ENCODE measurements at regions not wholly inside any gene's neighbourhood (a gene's known extent, or its start where the extent isn't known, plus 50 kb on each side); places are given as distances from the start of the nearest gene placed in this dataset.

DNA sequence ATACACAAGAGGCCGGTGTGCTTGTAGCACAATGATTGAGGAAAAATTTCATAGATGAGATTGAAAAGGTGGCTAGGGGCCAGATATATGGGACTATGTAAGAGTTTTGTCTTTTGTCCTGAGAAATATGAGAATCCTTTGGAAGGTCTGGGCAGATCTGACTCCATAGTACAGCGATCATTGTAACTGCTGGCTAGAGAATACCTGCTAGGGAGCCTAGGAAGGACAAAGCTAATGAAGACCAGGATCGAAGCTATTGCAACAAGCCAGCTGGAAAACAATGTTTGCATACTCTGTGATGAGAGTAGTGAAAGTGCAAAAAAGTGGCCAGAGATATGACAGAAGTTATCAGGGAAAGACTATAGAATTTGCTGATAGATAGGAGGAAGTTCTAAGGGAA is 537.6 kb downstream of the C12orf50 start:
- no peak overlapping the region for H3K4me3 Mint-ChIP-seq (ENCODE audit: unreplicated experiment)
- no peaks in the 10 kb centered on the region for H3K27me3 ChIP-seq (ENCODE audit: insufficient read depth, low read length)

DNA sequence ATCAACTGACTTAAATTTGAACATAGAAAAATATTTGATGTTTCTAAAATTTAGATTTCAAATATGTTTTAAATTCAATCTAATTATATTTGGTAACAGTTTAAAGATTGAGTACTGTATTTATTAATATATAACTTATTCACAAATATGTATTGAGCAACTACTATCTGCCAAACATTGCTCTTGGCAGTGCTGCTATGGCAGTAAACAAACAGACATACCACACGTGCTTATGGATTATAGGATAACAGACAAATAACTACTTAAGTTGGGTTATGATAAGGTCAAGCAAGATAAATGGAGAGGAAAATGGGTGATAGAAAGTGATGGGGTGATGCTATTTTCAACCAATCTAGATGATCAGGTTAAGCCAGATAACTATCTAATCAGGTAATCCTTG is 538.1 kb downstream of the C12orf50 start:
- TF ChIP-seq EZH2 (IDR thresholded peaks at IDR 0.05; ENCODE audit: insufficient read depth, low read length): no peak
- TF ChIP-seq, protein P1, sequence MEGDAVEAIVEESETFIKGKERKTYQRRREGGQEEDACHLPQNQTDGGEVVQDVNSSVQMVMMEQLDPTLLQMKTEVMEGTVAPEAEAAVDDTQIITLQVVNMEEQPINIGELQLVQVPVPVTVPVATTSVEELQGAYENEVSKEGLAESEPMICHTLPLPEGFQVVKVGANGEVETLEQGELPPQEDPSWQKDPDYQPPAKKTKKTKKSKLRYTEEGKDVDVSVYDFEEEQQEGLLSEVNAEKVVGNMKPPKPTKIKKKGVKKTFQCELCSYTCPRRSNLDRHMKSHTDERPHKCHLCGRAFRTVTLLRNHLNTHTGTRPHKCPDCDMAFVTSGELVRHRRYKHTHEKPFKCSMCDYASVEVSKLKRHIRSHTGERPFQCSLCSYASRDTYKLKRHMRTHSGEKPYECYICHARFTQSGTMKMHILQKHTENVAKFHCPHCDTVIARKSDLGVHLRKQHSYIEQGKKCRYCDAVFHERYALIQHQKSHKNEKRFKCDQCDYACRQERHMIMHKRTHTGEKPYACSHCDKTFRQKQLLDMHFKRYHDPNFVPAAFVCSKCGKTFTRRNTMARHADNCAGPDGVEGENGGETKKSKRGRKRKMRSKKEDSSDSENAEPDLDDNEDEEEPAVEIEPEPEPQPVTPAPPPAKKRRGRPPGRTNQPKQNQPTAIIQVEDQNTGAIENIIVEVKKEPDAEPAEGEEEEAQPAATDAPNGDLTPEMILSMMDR (IDR thresholded peaks at IDR 0.05; ENCODE audit: insufficient read depth, low read depth, low read length): no peak
- no peaks in the 10 kb centered on the region for H3K79me2 ChIP-seq (ENCODE audit: insufficient read depth, low read length)
- no peak overlapping the region for H3K27ac Mint-ChIP-seq (ENCODE audit: unreplicated experiment)
- no peak overlapping the region for H3K4me3 ChIP-seq (ENCODE audit: insufficient read depth, low read depth, low read length)
- H3K9me3 Mint-ChIP-seq (ENCODE audit: unreplicated experiment): no peaks in the 10 kb centered on the region
- no peaks in the 10 kb centered on the region for H3K4me1 Mint-ChIP-seq (ENCODE audit: low read depth, unreplicated experiment)
- H3K27me3 ChIP-seq (ENCODE audit: insufficient read depth, low read length): no peaks in the 10 kb centered on the region
- H3K4me1 ChIP-seq (ENCODE audit: insufficient read depth, low read length): no peaks in the 10 kb centered on the region
- no peak overlapping the region for H3K4me2 ChIP-seq (ENCODE audit: low read length)
- H3K27me3 Mint-ChIP-seq (ENCODE audit: low read depth, unreplicated experiment): no peaks in the 10 kb centered on the region
- H4K20me1 ChIP-seq (ENCODE audit: insufficient read depth, low read length): no peaks in the 10 kb centered on the region
- no peak overlapping the region for H3K27ac ChIP-seq (ENCODE audit: low read depth, low read length)
- no peaks in the 10 kb centered on the region for H3K9me3 ChIP-seq (ENCODE audit: insufficient read depth, low read depth, low read length)
- H3K4me3 Mint-ChIP-seq (ENCODE audit: unreplicated experiment): no peak overlapping the region
- no peak overlapping the region for H3K9ac ChIP-seq (ENCODE audit: low read length)
- H2AFZ ChIP-seq (ENCODE audit: low read depth, low read length): no peak overlapping the region
- H3K36me3 Mint-ChIP-seq (ENCODE audit: low read depth, unreplicated experiment): no peaks in the 10 kb centered on the region
- DNase-seq (ENCODE audit: low read depth): no peak
- no peaks in the 10 kb centered on the region for H3K36me3 ChIP-seq (ENCODE audit: insufficient read depth, low read length)
- FAIRE-seq: no peak

More for the DNA sequence above, 537.6 kb downstream of the C12orf50 start:
- no peak overlapping the region for H3K4me2 ChIP-seq (ENCODE audit: low read length)
- H3K9ac ChIP-seq (ENCODE audit: low read length): no peak overlapping the region
- Mint-ChIP-seq H3K36me3 (ENCODE audit: low read depth, unreplicated experiment) (no peaks in the 10 kb centered on the region), H3K9me3 (ENCODE audit: unreplicated experiment) (no peaks in the 10 kb centered on the region), H3K27ac (ENCODE audit: unreplicated experiment) (no peak overlapping the region), H3K27me3 (ENCODE audit: low read depth, unreplicated experiment) (no peaks in the 10 kb centered on the region), H3K4me1 (ENCODE audit: low read depth, unreplicated experiment) (no peaks in the 10 kb centered on the region)
- H3K4me1 ChIP-seq (ENCODE audit: insufficient read depth, low read length): no peaks in the 10 kb centered on the region
- H3K79me2 ChIP-seq (ENCODE audit: insufficient read depth, low read length): no peaks in the 10 kb centered on the region
- H3K9me3 ChIP-seq (ENCODE audit: insufficient read depth, low read depth, low read length): no peaks in the 10 kb centered on the region
- H3K27ac ChIP-seq (ENCODE audit: low read depth, low read length): no peak overlapping the region
- no peaks in the 10 kb centered on the region for H4K20me1 ChIP-seq (ENCODE audit: insufficient read depth, low read length)
- DNase-seq (ENCODE audit: low read depth): no peak
- no peak overlapping the region for H3K4me3 ChIP-seq (ENCODE audit: insufficient read depth, low read depth, low read length)
- no peak overlapping the region for H2AFZ ChIP-seq (ENCODE audit: low read depth, low read length)
- no peak for FAIRE-seq
- H3K36me3 ChIP-seq (ENCODE audit: insufficient read depth, low read length): no peaks in the 10 kb centered on the region
- TF ChIP-seq, protein P1 (IDR thresholded peaks at IDR 0.05; ENCODE audit: insufficient read depth, low read depth, low read length): no peak
- no peak for TF ChIP-seq EZH2 (IDR thresholded peaks at IDR 0.05; ENCODE audit: insufficient read depth, low read length)

DNA sequence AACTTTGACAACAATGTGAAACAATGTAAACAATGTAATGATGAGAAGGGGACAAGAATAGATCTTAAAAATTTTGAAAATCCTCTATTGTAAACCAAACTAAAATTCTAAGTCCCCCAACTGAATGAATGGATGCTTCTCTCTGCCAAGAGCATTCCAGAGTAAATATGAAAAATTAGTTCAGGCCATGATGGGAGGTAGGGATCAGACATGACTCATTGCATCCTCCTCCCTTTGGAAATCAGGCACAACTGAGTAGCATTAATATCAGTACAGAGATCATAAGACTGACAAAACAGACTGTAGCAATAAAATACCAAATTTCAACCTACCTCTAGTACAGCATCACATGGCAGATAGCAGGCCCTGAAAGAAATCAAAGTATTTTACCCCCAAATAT is 559.9 kb downstream of the C12orf50 start:
- Histone ChIP-seq H3K9ac (ENCODE audit: low read length) (no peak overlapping the region), H3K27me3 (ENCODE audit: insufficient read depth, low read length) (no peaks in the 10 kb centered on the region), H4K20me1 (ENCODE audit: insufficient read depth, low read length) (no peaks in the 10 kb centered on the region), H3K4me1 (ENCODE audit: insufficient read depth, low read length) (no peaks in the 10 kb centered on the region), H3K4me3 (ENCODE audit: insufficient read depth, low read depth, low read length) (no peak overlapping the region), H3K4me2 (ENCODE audit: low read length) (no peak overlapping the region), H3K9me3 (ENCODE audit: insufficient read depth, low read depth, low read length) (no peaks in the 10 kb centered on the region), H3K27ac (ENCODE audit: low read depth, low read length) (no peak overlapping the region), H3K36me3 (ENCODE audit: insufficient read depth, low read length) (no peaks in the 10 kb centered on the region), H2AFZ (ENCODE audit: low read depth, low read length) (no peak overlapping the region), H3K79me2 (ENCODE audit: insufficient read depth, low read length) (no peaks in the 10 kb centered on the region)
- H3K4me1 Mint-ChIP-seq (ENCODE audit: low read depth, unreplicated experiment): no peaks in the 10 kb centered on the region
- DNase-seq (ENCODE audit: low read depth): peak; percentile 42
- FAIRE-seq: no peak
- no peak overlapping the region for H3K4me3 Mint-ChIP-seq (ENCODE audit: unreplicated experiment)
- no peaks in the 10 kb centered on the region for H3K36me3 Mint-ChIP-seq (ENCODE audit: low read depth, unreplicated experiment)
- TF ChIP-seq EZH2 (IDR thresholded peaks at IDR 0.05; ENCODE audit: insufficient read depth, low read length): no peak
- TF ChIP-seq, protein P1 (IDR thresholded peaks at IDR 0.05; ENCODE audit: insufficient read depth, low read depth, low read length): no peak
- no peaks in the 10 kb centered on the region for H3K27me3 Mint-ChIP-seq (ENCODE audit: low read depth, unreplicated experiment)
- no peak overlapping the region for H3K27ac Mint-ChIP-seq (ENCODE audit: unreplicated experiment)
- peaks cover 7% of the 10 kb centered on the region for H3K9me3 Mint-ChIP-seq (ENCODE audit: unreplicated experiment)

All from astrocyte (in vitro differentiated cells and primary cell).